C4-2B (cell line): ENCODE measurements at regions not wholly inside any gene's neighbourhood (a gene's known extent, or its start where the extent isn't known, plus 50 kb on each side); places are given as distances from the start of the nearest gene placed in this dataset.

ENCODE experiments used
- H3K27ac ChIP-seq: fragments of 450-650 bp; 2 replicates; pipeline ENCODE4 v1.5.1; 2017
- CTCF ChIP-seq: fragments of 450-650 bp; conservative IDR thresholded peaks from 2 replicates; pipeline ENCODE4 v1.5.1; 2017; ENCODE audit warnings: mild to moderate bottlenecking
- ZFX ChIP-seq: fragments of 450-650 bp; IDR thresholded peaks from 2 replicates; pipeline ENCODE4 v1.6.1; 2017

- no peak for TF ChIP-seq ZFX
- TF ChIP-seq CTCF, result no peak
- no peak overlapping the region for H3K27ac ChIP-seq
These were observed 1190.5 kb upstream of the LRRTM3 start for GRCh38 chr10:65735382-65735781.

GRCh38 chr10:65742906-65743305 lies 1182.9 kb upstream of the LRRTM3 start:
- H3K27ac ChIP-seq, result no peak overlapping the region
- TF ChIP-seq CTCF (no peak), ZFX (no peak)

- no peak overlapping the region for H3K27ac ChIP-seq
- TF ChIP-seq ZFX, result no peak
- no peak for TF ChIP-seq CTCF
These were observed 1174.6 kb upstream of the LRRTM3 start for GRCh38 chr10:65751218-65751617.

- TF ChIP-seq ZFX, result no peak
- no peak overlapping the region for H3K27ac ChIP-seq
These were observed 1173.9 kb upstream of the LRRTM3 start for GRCh38 chr10:65751896-65752295.

- TF ChIP-seq CTCF (no peak), ZFX (no peak)
- H3K27ac ChIP-seq, result no peak overlapping the region
These were observed 1172.3 kb upstream of the LRRTM3 start for GRCh38 chr10:65753532-65753931.

GRCh38 chr10:65754112-65754511 lies 1171.7 kb upstream of the LRRTM3 start:
- TF ChIP-seq CTCF (no peak), ZFX (no peak)
- no peak overlapping the region for H3K27ac ChIP-seq

GRCh38 chr10:65762311-65762710 lies 1163.5 kb upstream of the LRRTM3 start:
- H3K27ac ChIP-seq, result no peak overlapping the region
- TF ChIP-seq CTCF, result no peak
- TF ChIP-seq ZFX, result no peak

- H3K27ac ChIP-seq, result no peak overlapping the region
- TF ChIP-seq CTCF (no peak), ZFX (no peak)
These were observed 1160.8 kb upstream of the LRRTM3 start for GRCh38 chr10:65765006-65765541.
